ENCODE measurements at regions not wholly inside any gene's neighbourhood (a gene's known extent, or its start where the extent isn't known, plus 50 kb on each side); places are given as distances from the start of the nearest gene placed in this dataset.

GRCh38 chr6:137666202-137666774 lies 172.1 kb upstream of the OLIG3 start:
- no peaks in the 10 kb centered on the region for H3K4me1 ChIP-seq (ENCODE audit: control insufficient read depth in 2 of 3, insufficient read depth in 2 of 3, low read depth in 1 of 3, low read length in 3 of 3)
- H3K36me3 ChIP-seq (ENCODE audit: control insufficient read depth in 2 of 3, insufficient read depth in 3 of 3, low read length in 3 of 3), result no peaks in the 10 kb centered on the region
- intact Hi-C loops (cut with DNase I), result no loop called here
- no peak overlapping the region for H3K9ac ChIP-seq (ENCODE audit: low read length in 3 of 3)
- H3K27me3 ChIP-seq (ENCODE audit: control insufficient read depth, insufficient read depth, low read length), result no peaks in the 10 kb centered on the region
- TF ChIP-seq, protein P1, sequence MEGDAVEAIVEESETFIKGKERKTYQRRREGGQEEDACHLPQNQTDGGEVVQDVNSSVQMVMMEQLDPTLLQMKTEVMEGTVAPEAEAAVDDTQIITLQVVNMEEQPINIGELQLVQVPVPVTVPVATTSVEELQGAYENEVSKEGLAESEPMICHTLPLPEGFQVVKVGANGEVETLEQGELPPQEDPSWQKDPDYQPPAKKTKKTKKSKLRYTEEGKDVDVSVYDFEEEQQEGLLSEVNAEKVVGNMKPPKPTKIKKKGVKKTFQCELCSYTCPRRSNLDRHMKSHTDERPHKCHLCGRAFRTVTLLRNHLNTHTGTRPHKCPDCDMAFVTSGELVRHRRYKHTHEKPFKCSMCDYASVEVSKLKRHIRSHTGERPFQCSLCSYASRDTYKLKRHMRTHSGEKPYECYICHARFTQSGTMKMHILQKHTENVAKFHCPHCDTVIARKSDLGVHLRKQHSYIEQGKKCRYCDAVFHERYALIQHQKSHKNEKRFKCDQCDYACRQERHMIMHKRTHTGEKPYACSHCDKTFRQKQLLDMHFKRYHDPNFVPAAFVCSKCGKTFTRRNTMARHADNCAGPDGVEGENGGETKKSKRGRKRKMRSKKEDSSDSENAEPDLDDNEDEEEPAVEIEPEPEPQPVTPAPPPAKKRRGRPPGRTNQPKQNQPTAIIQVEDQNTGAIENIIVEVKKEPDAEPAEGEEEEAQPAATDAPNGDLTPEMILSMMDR (IDR thresholded peaks at IDR 0.05; ENCODE audit: borderline replicate concordance, extremely low read depth, insufficient read depth), result no peak
- no peak overlapping the region for H3K4me3 ChIP-seq (ENCODE audit: low read length in 3 of 3)
- FAIRE-seq (no peak), DNase-seq (peak in 2 of 5 donors; percentile 14 to 24)
- no peaks in the 10 kb centered on the region for H3K9me3 ChIP-seq (ENCODE audit: control insufficient read depth in 2 of 3, insufficient read depth in 1 of 3, low read length in 3 of 3)
- no peak overlapping the region for H3K27ac ChIP-seq (ENCODE audit: low read depth in 2 of 2, low read length in 2 of 2)

GRCh38 chr6:137673603-137674002 lies 179.4 kb upstream of the OLIG3 start:
- Histone ChIP-seq H3K36me3 (ENCODE audit: control insufficient read depth in 2 of 3, insufficient read depth in 3 of 3, low read length in 3 of 3) (no peaks in the 10 kb centered on the region), H3K27me3 (ENCODE audit: control insufficient read depth, insufficient read depth, low read length) (no peaks in the 10 kb centered on the region), H3K4me1 (ENCODE audit: control insufficient read depth in 2 of 3, insufficient read depth in 2 of 3, low read depth in 1 of 3, low read length in 3 of 3) (no peaks in the 10 kb centered on the region), H3K4me3 (ENCODE audit: low read length in 3 of 3) (no peak overlapping the region), H3K9ac (ENCODE audit: low read length in 3 of 3) (no peak overlapping the region), H3K27ac (ENCODE audit: low read depth in 2 of 2, low read length in 2 of 2) (no peak overlapping the region), H3K9me3 (ENCODE audit: control insufficient read depth in 2 of 3, insufficient read depth in 1 of 3, low read length in 3 of 3) (no peaks in the 10 kb centered on the region)
- TF ChIP-seq, protein P1 (IDR thresholded peaks at IDR 0.05; ENCODE audit: borderline replicate concordance, extremely low read depth, insufficient read depth), result no peak
- intact Hi-C loops (cut with DNase I), result no loop called here
- no peak for FAIRE-seq
- DNase-seq, result no peak

- FAIRE-seq, result no peak
- TF ChIP-seq, protein P1 (IDR thresholded peaks at IDR 0.05; ENCODE audit: borderline replicate concordance, extremely low read depth, insufficient read depth), result no peak
Measured at GRCh38 chr6:137676888-137677287, 182.7 kb upstream of the OLIG3 start.

DNA sequence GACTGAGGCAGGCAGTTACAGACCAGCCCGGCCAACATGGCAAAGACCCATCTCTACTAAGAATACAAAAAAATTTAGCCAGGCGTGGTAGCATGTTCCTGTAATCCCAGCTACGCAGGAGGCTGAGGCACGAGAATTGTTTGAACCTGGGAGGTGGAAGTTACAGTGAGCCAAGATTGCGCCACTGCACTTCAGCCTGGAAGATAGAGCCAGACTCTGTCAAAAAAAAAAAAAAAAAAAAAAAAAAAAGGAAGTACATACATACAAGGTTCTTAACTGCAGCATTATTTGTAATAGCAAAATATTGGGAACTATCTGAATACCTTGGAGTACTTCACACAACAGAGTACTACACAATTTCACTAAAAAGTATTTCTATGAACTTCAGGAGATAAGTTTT lies 183.5 kb upstream of the OLIG3 start:
- H3K4me1 ChIP-seq (ENCODE audit: control insufficient read depth in 2 of 3, insufficient read depth in 2 of 3, low read depth in 1 of 3, low read length in 3 of 3), result no peaks in the 10 kb centered on the region
- TF ChIP-seq, protein P1 (IDR thresholded peaks at IDR 0.05; ENCODE audit: borderline replicate concordance, extremely low read depth, insufficient read depth), result no peak
- no peak for DNase-seq
- no peak overlapping the region for H3K9ac ChIP-seq (ENCODE audit: low read length in 3 of 3)
- H3K36me3 ChIP-seq (ENCODE audit: control insufficient read depth in 2 of 3, insufficient read depth in 3 of 3, low read length in 3 of 3), result no peaks in the 10 kb centered on the region
- intact Hi-C loops (cut with DNase I), result no loop called here
- no peaks in the 10 kb centered on the region for H3K9me3 ChIP-seq (ENCODE audit: control insufficient read depth in 2 of 3, insufficient read depth in 1 of 3, low read length in 3 of 3)
- H3K27ac ChIP-seq (ENCODE audit: low read depth in 2 of 2, low read length in 2 of 2), result no peak overlapping the region
- H3K27me3 ChIP-seq (ENCODE audit: control insufficient read depth, insufficient read depth, low read length), result no peaks in the 10 kb centered on the region
- no peak overlapping the region for H3K4me3 ChIP-seq (ENCODE audit: low read length in 3 of 3)
- no peak for FAIRE-seq

More at GRCh38 chr6:137676888-137677287, 182.7 kb upstream of the OLIG3 start:
- H3K27me3 ChIP-seq (ENCODE audit: control insufficient read depth, insufficient read depth, low read length), result no peaks in the 10 kb centered on the region
- no peak overlapping the region for H3K27ac ChIP-seq (ENCODE audit: low read depth in 2 of 2, low read length in 2 of 2)
- H3K9me3 ChIP-seq (ENCODE audit: control insufficient read depth in 2 of 3, insufficient read depth in 1 of 3, low read length in 3 of 3), result no peaks in the 10 kb centered on the region
- H3K36me3 ChIP-seq (ENCODE audit: control insufficient read depth in 2 of 3, insufficient read depth in 3 of 3, low read length in 3 of 3), result no peaks in the 10 kb centered on the region
- H3K4me1 ChIP-seq (ENCODE audit: control insufficient read depth in 2 of 3, insufficient read depth in 2 of 3, low read depth in 1 of 3, low read length in 3 of 3), result no peaks in the 10 kb centered on the region
- no peak overlapping the region for H3K9ac ChIP-seq (ENCODE audit: low read length in 3 of 3)
- no peak overlapping the region for H3K4me3 ChIP-seq (ENCODE audit: low read length in 3 of 3)
- intact Hi-C loops (cut with DNase I), result no loop called here
- DNase-seq, result no peak
